Keratinocyte (primary cell): ENCODE measurements at regions not wholly inside any gene's neighbourhood (a gene's known extent, or its start where the extent isn't known, plus 50 kb on each side); places are given as distances from the start of the nearest gene placed in this dataset.

ENCODE experiments used
- EZH2 ChIP-seq: IDR thresholded peaks from one replicate; pipeline ENCODE4 v1.6.1; 2012; ENCODE audit warnings: inconsistent platforms, mild to moderate bottlenecking, low read length, moderate library complexity
- TF ChIP-seq, protein P1 (sequence below), 3 experiments: IDR thresholded peaks in 1 of 3; conservative IDR thresholded peaks in 1 of 3; optimal IDR thresholded peaks in 1 of 3; 2 replicates in 2 of 3; 3 replicates in 1 of 3; pipeline versions ENCODE3 to v1.5.1; 2011; ENCODE audit warnings: low read length in 3 of 3, mild to moderate bottlenecking in 3 of 3, moderate library complexity in 2 of 3, control low read depth in 1 of 3, inconsistent platforms in 1 of 3; ENCODE audit not compliant: insufficient read depth in 2 of 3; ENCODE audit errors: extremely low read depth in 1 of 3

DNA sequence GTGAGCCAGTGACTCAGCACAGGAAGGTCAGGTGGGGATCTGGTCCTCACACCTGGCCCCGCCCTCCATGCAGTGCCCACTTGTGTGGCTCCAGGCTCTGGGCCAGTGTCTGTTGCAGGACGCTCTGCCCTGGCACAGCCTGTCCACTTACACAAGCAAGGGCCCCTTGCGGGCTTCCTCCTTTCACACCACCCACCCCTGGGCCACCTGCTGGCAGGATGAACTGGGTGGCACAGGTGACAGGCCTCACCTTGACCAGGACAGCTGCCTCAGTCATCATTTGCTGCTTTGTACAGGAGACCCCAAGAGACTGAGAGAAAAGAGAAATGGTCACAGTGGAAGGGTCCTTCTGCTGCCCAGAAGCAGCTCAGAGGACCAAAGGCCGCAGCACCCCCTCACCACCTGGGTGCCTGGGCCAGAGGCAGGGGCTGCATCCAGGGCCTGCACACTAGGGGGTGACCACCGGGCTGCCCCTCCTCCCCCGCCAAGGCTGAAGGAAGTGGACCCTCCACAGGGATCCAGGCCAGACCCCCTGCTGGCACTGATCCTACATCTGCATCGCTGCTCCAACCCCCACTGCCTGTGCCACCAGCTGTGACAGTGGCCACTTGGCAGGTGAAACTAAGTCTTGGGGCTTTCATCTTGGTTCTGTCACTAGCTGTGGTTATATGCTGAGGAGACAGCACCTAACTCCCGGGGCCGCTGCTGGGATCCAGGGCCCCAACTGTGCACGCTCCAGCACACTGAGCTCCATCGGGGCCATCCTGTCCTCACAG, 110.3 kb downstream of the TUBA3C start:
- no peak for TF ChIP-seq EZH2
- TF ChIP-seq, protein P1, sequence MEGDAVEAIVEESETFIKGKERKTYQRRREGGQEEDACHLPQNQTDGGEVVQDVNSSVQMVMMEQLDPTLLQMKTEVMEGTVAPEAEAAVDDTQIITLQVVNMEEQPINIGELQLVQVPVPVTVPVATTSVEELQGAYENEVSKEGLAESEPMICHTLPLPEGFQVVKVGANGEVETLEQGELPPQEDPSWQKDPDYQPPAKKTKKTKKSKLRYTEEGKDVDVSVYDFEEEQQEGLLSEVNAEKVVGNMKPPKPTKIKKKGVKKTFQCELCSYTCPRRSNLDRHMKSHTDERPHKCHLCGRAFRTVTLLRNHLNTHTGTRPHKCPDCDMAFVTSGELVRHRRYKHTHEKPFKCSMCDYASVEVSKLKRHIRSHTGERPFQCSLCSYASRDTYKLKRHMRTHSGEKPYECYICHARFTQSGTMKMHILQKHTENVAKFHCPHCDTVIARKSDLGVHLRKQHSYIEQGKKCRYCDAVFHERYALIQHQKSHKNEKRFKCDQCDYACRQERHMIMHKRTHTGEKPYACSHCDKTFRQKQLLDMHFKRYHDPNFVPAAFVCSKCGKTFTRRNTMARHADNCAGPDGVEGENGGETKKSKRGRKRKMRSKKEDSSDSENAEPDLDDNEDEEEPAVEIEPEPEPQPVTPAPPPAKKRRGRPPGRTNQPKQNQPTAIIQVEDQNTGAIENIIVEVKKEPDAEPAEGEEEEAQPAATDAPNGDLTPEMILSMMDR (optimal IDR thresholded peaks at IDR 0.05 in 1 of 3, IDR thresholded peaks at IDR 0.05 in 1 of 3, conservative IDR thresholded peaks at IDR 0.05 in 1 of 3; ENCODE audit: extremely low read depth in 1 of 3, insufficient read depth in 2 of 3, low read length in 3 of 3), result no peak
